Cardiac fibroblast (primary cell): ENCODE measurements at regions not wholly inside any gene's neighbourhood (a gene's known extent, or its start where the extent isn't known, plus 50 kb on each side); places are given as distances from the start of the nearest gene placed in this dataset.

ENCODE experiments used
- DNase-seq, 2 donors: peaks; one replicate each; pipeline versions ENCODE4 v3.0.0 to v3.0.0-alpha.2; 2010; ENCODE audit warnings: low read depth in 2 of 2
- H3K4me3 ChIP-seq, 2 donors: replicated peaks in 1 of 2; 1 replicate in 1 of 2; 2 replicates in 1 of 2; pipeline ENCODE4 v1.5.1; 2011; ENCODE audit warnings: low read depth in 2 of 2, low read length in 2 of 2, mild to moderate bottlenecking in 2 of 2, moderate library complexity in 1 of 2
- CTCF ChIP-seq: IDR thresholded peaks from one replicate; pipeline ENCODE4 v1.5.1; 2011; ENCODE audit warnings: low read depth, mild to moderate bottlenecking, low read length, inconsistent platforms

GRCh38 chr5:26014206-26014605 is 1024.2 kb downstream of the CDH9 start:
- no peak for TF ChIP-seq CTCF
- no peak overlapping the region for H3K4me3 ChIP-seq
- no peak for DNase-seq

DNA sequence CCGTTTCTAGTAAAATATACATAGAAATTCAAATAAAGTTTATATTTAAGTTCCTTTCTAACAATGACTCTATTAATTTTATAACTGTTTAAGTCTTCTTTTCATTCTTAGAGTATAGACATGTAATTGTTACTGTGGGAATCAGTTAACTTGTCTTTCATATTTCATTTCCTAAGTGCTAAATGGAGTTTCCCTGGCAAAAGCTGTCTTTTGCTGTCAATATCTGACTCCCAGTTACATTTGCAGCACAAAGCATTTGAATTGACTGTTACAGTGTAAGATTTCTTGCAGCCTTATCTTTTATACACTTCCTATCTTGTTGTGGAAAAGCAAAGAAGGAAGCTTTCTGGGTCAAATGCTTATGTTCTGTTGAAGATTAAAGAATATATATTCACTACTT is 1026.3 kb downstream of the CDH9 start:
- no peak for DNase-seq
- TF ChIP-seq CTCF: no peak
- H3K4me3 ChIP-seq: no peak overlapping the region

- TF ChIP-seq CTCF: no peak
- no peak for DNase-seq
- no peak overlapping the region for H3K4me3 ChIP-seq
These were observed 1028.6 kb downstream of the CDH9 start for GRCh38 chr5:26009742-26010141.

GRCh38 chr5:26003966-26004365 is 1034.4 kb downstream of the CDH9 start:
- TF ChIP-seq CTCF: no peak
- H3K4me3 ChIP-seq: no peak overlapping the region
- DNase-seq: no peak

GRCh38 chr5:25995209-25995608 is 1043.2 kb downstream of the CDH9 start:
- TF ChIP-seq CTCF: no peak
- H3K4me3 ChIP-seq: no peak overlapping the region

DNA sequence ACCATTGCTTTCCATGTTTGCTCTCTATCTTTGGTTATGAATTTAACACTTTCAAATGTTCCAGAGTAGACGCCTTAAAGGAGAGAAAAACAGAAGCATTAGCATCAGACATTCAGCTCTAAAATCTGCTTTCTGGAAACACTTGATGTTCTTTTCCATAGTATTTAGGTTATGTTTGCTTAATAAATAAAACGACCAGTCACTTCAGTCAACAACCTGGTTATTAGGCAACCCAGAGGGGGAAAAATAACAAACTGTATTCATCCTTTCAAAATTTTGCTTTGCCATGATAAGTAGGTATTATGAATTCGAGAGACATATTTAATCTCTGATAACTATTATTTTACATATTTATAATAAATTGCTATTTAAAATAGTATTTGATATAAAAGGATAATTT is 1044.7 kb downstream of the CDH9 start:
- no peak overlapping the region for H3K4me3 ChIP-seq
- no peak for TF ChIP-seq CTCF
- DNase-seq: no peak

More at GRCh38 chr5:25995209-25995608, 1043.2 kb downstream of the CDH9 start:
- no peak for DNase-seq

GRCh38 chr5:25991639-25992038 is 1046.7 kb downstream of the CDH9 start:
- H3K4me3 ChIP-seq: no peak overlapping the region
- no peak for DNase-seq

More at GRCh38 chr5:25991639-25992038, 1046.7 kb downstream of the CDH9 start:
- no peak for TF ChIP-seq CTCF
